ENCODE measurements at regions not wholly inside any gene's neighbourhood (a gene's known extent, or its start where the extent isn't known, plus 50 kb on each side); places are given as distances from the start of the nearest gene placed in this dataset.

DNA sequence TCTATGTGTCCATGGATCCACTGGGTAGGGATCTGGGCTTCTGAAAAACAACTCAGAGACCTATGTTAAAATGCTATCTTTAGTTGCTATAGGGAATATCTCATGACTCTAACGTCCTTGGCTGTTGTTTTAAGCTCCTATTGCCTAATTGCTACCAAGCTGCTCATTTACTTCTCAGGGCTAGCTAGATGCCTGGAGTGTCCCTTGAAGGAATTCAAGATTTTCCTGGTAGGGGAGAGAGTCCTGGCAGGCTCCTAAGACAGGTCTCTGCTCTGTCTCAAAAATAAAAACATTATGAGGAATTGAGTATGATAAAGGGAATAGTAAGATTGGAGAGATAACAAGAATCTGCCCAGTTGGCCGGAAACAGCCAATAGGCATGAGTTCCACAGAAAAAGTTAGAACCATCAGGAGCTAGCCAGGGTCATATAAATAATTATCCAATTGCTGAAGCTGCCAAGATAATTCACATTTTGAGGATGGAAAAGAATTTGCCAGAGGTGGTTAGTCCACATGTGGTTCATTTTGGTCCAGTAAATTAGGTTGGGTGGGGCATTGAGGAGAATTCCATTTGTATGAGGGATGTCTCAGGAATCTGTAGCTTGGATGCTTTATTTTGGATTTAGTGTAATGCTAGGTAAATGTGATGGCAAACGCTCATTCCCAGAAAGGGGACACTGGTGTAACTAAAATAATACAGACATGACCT lies 362.7 kb upstream of the VSTM2A start:
- Histone ChIP-seq H3K9me3 (replicated peaks; ENCODE audit: control insufficient read depth, insufficient read depth, low read length) (peaks cover 5% of the 10 kb centered on the region), H3K4me1 (ENCODE audit: control insufficient read depth, extremely low read depth, insufficient read depth, low read length) (no peaks in the 10 kb centered on the region), H3K36me3 (ENCODE audit: control insufficient read depth in 2 of 2, extremely low read depth in 1 of 2, insufficient read depth in 2 of 2, low read length in 2 of 2) (no peaks in the 10 kb centered on the region), H4K20me1 (replicated peaks; ENCODE audit: control insufficient read depth, extremely low read depth, insufficient read depth, low read length) (no peaks in the 10 kb centered on the region), H3K27me3 (ENCODE audit: control insufficient read depth in 2 of 2, insufficient read depth in 2 of 2, low read length in 2 of 2) (no peaks in the 10 kb centered on the region), H3K79me2 (ENCODE audit: control insufficient read depth, insufficient read depth, low read length) (no peaks in the 10 kb centered on the region), H3K9me1 (replicated peaks; ENCODE audit: control insufficient read depth, extremely low read depth, insufficient read depth, low read length) (no peaks in the 10 kb centered on the region), H3K4me3 (replicated peaks in 1 of 3; ENCODE audit: insufficient read depth in 1 of 3, low read depth in 1 of 3, low read length in 3 of 3) (no peak overlapping the region), H3K4me2 (ENCODE audit: insufficient read depth, low read length) (no peak overlapping the region), H3K27ac (ENCODE audit: insufficient read depth, low read depth, low read length) (no peak overlapping the region), H3K9ac (replicated peaks; ENCODE audit: extremely low read depth, insufficient read depth, low read length) (no peak overlapping the region), H2AFZ (ENCODE audit: low read depth, low read length) (no peak overlapping the region)
- ChIA-PET CTCF (no interaction called here), POLR2A (no interaction called here)
- BruUV-seq (replicated peaks), result no TSS peak
- TF ChIP-seq MYC (IDR thresholded peaks at IDR 0.05; ENCODE audit: low read depth, low read length) (no peak), JUN (IDR thresholded peaks at IDR 0.05; ENCODE audit: borderline replicate concordance, insufficient read depth, insufficient read length, low read depth) (no peak), FOS (IDR thresholded peaks at IDR 0.05; ENCODE audit: borderline replicate concordance, insufficient read depth, low read length) (no peak), GATA2 (IDR thresholded peaks at IDR 0.05; ENCODE audit: insufficient read depth, insufficient read length, low read depth, low read length) (no peak), POLR2AphosphoS5 (IDR thresholded peaks at IDR 0.05; ENCODE audit: insufficient read depth, low read depth, low read length) (no peak), POLR2A (IDR thresholded peaks at IDR 0.05; ENCODE audit: low read depth, low read length) (no peak), EZH2 (IDR thresholded peaks at IDR 0.05; ENCODE audit: borderline replicate concordance, low read depth, low read length, severe bottlenecking) (no peak)
- TF ChIP-seq, protein P1, sequence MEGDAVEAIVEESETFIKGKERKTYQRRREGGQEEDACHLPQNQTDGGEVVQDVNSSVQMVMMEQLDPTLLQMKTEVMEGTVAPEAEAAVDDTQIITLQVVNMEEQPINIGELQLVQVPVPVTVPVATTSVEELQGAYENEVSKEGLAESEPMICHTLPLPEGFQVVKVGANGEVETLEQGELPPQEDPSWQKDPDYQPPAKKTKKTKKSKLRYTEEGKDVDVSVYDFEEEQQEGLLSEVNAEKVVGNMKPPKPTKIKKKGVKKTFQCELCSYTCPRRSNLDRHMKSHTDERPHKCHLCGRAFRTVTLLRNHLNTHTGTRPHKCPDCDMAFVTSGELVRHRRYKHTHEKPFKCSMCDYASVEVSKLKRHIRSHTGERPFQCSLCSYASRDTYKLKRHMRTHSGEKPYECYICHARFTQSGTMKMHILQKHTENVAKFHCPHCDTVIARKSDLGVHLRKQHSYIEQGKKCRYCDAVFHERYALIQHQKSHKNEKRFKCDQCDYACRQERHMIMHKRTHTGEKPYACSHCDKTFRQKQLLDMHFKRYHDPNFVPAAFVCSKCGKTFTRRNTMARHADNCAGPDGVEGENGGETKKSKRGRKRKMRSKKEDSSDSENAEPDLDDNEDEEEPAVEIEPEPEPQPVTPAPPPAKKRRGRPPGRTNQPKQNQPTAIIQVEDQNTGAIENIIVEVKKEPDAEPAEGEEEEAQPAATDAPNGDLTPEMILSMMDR (IDR thresholded peaks at IDR 0.05; ENCODE audit: extremely low read depth in 1 of 2, insufficient read depth in 1 of 2, low read depth in 1 of 2, low read length in 2 of 2), result no peak
- TF ChIP-seq, protein P2, sequence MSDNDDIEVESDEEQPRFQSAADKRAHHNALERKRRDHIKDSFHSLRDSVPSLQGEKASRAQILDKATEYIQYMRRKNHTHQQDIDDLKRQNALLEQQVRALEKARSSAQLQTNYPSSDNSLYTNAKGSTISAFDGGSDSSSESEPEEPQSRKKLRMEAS (IDR thresholded peaks at IDR 0.05; ENCODE audit: insufficient read depth, insufficient read length), result no peak
- FAIRE-seq (no peak), DNase-seq (ENCODE audit: low read depth, low spot score) (no peak)
- dilution Hi-C loops (cut with MboI; ENCODE audit: extremely low pct_ligation_motif_present, low sequenced_read_pairs), result no loop called here
- intact Hi-C loops (cut with micrococcal nuclease), result no loop called here

All from endothelial cell of umbilical vein (primary cell).